SK-N-SH (cell line): ENCODE measurements at regions not wholly inside any gene's neighbourhood (a gene's known extent, or its start where the extent isn't known, plus 50 kb on each side); places are given as distances from the start of the nearest gene placed in this dataset.

Source experiments
- CTCF ChIA-PET: fragments of 300-600, 350-600 bp; formaldehyde crosslinking; extraction: SDS; loops from one replicate; lab custom pipeline; 2021; lab: Yijun Ruan, JAX
- POLR2A ChIA-PET: fragments of 350-600 bp; sonication (Branson Sonifier 250); formaldehyde crosslinking; extraction: SDS; loops from one replicate; lab custom pipeline; 2020; ENCODE audit warnings: antibody characterized with exemption, inconsistent platforms; lab: Yijun Ruan, JAX
- DNase-seq: peaks from one replicate; pipeline ENCODE4 v3.0.0; 2012
- H2AFZ ChIP-seq: fragments of 200-600 bp; sonication (generic); 2 replicates; pipeline ENCODE4 v1.8.1; 2016; ENCODE audit warnings: antibody characterized with exemption, mild to moderate bottlenecking, low read depth
- H3F3A ChIP-seq: fragments of 200-600 bp; sonication (generic); replicated peaks from 2 replicates; pipeline ENCODE3; 2016; ENCODE audit warnings: antibody characterized with exemption, mild to moderate bottlenecking; ENCODE audit not compliant: insufficient read depth
- H3K27ac ChIP-seq, 2 experiments: fragments of 200-500 bp in 1 of 2; fragments of 200-600 bp in 1 of 2; sonication (Bioruptor generic) in 1 of 2; sonication (generic), shearing (Covaris generic) in 1 of 2; 2 replicates each; pipeline versions ENCODE4 v1.5.1 to v1.6.1; 2014 to 2016; ENCODE audit warnings: low read depth in 2 of 2, inconsistent platforms in 1 of 2, low read length in 1 of 2, mild to moderate bottlenecking in 1 of 2, mixed read lengths in 1 of 2
- H3K27me3 ChIP-seq: fragments of 200-600 bp; sonication (generic), shearing (Covaris generic); 2 replicates; pipeline ENCODE4 v1.6.1; 2016; ENCODE audit warnings: mixed run types; ENCODE audit not compliant: insufficient read depth
- H3K36me3 ChIP-seq, 2 experiments: fragments of 200-500 bp in 1 of 2; fragments of 200-600 bp in 1 of 2; sonication (Bioruptor generic) in 1 of 2; sonication (generic) in 1 of 2; replicated peaks in 1 of 2; 2 replicates each; pipeline versions ENCODE3 to v1.5.1; 2014 to 2016; ENCODE audit warnings: low read length in 1 of 2, mild to moderate bottlenecking in 1 of 2; ENCODE audit not compliant: insufficient read depth in 2 of 2, control insufficient read depth in 1 of 2
- H3K4me1 ChIP-seq, 2 experiments: fragments of 200-500 bp in 1 of 2; fragments of 200-600 bp in 1 of 2; sonication (Bioruptor generic) in 1 of 2; sonication (generic), shearing (Covaris generic) in 1 of 2; 2 replicates each; pipeline versions ENCODE4 v1.5.1 to v1.6.1; 2014 to 2016; ENCODE audit warnings: low read depth in 1 of 2, low read length in 1 of 2, mixed run types in 1 of 2; ENCODE audit not compliant: insufficient read depth in 2 of 2, control insufficient read depth in 1 of 2
- H3K4me2 ChIP-seq: fragments of 200-600 bp; sonication (generic), shearing (Covaris generic); 2 replicates; pipeline ENCODE4 v1.6.1; 2017; ENCODE audit warnings: mixed run types
- H3K4me3 ChIP-seq, 2 experiments: fragments of 200-500 bp in 1 of 2; fragments of 200-600 bp in 1 of 2; sonication (Bioruptor generic) in 1 of 2; sonication (generic), shearing (Covaris generic) in 1 of 2; 2 replicates each; pipeline versions ENCODE4 v1.5.1 to v1.8.1; 2014 to 2016; ENCODE audit warnings: low read depth in 2 of 2, inconsistent platforms in 1 of 2, low read length in 1 of 2, mild to moderate bottlenecking in 1 of 2, mixed read lengths in 1 of 2, moderate library complexity in 1 of 2
- H3K79me2 ChIP-seq: fragments of 200-600 bp; sonication (generic); 2 replicates; pipeline ENCODE4 v1.8.1; 2017; ENCODE audit warnings: mild to moderate bottlenecking; ENCODE audit not compliant: insufficient read depth
- H3K9ac ChIP-seq: fragments of 200-600 bp; sonication (generic); 2 replicates; pipeline ENCODE4 v1.6.1; 2017; ENCODE audit warnings: mixed run types
- H3K9me2 ChIP-seq: fragments of 200-600 bp; sonication (generic); 2 replicates; pipeline ENCODE4 v1.6.1; 2017; ENCODE audit warnings: mixed run types
- H3K9me3 ChIP-seq: fragments of 200-600 bp; sonication (generic); 2 replicates; pipeline ENCODE4 v1.6.1; 2017; ENCODE audit warnings: mixed run types, mild to moderate bottlenecking, moderate library complexity
- H4K20me1 ChIP-seq: fragments of 200-600 bp; sonication (generic); 2 replicates; pipeline ENCODE4 v1.6.1; 2017; ENCODE audit warnings: mild to moderate bottlenecking, mixed run types; ENCODE audit not compliant: insufficient read depth
- EP300 ChIP-seq, 2 experiments: IDR thresholded peaks; 2 replicates each; pipeline versions ENCODE4 v1.4.0 to v1.6.1; 2012; ENCODE audit warnings: borderline replicate concordance in 1 of 2, low read depth in 1 of 2, low read length in 1 of 2
- FOXJ3 ChIP-seq: sonication (generic); formaldehyde crosslinking; IDR thresholded peaks from 2 replicates; pipeline ENCODE4 v1.5.1; 2020; ENCODE audit warnings: mild to moderate bottlenecking, missing genetic modification reagents
- FOXM1 ChIP-seq: IDR thresholded peaks from 2 replicates; pipeline ENCODE4 v1.4.0; 2012; ENCODE audit warnings: low read depth, mild to moderate bottlenecking
- JUND ChIP-seq: IDR thresholded peaks from 2 replicates; pipeline ENCODE4 v1.4.0; 2012
- MAX ChIP-seq: IDR thresholded peaks from 2 replicates; pipeline ENCODE4 v1.4.0; 2012; ENCODE audit warnings: low read depth
- NFIC ChIP-seq: IDR thresholded peaks from 2 replicates; pipeline ENCODE4 v1.4.0; 2012; ENCODE audit warnings: borderline replicate concordance
- NRF1 ChIP-seq: IDR thresholded peaks from 2 replicates; pipeline ENCODE4 v1.6.1; 2012; ENCODE audit warnings: low read depth, mild to moderate bottlenecking, low read length
- PBX3 ChIP-seq: IDR thresholded peaks from 2 replicates; pipeline ENCODE4; 2012
- POLR2AphosphoS5 ChIP-seq: IDR thresholded peaks from 2 replicates; pipeline ENCODE4 v1.6.1; 2012; ENCODE audit warnings: low read depth, low read length
- RAD21 ChIP-seq: IDR thresholded peaks from 2 replicates; pipeline ENCODE4 v1.6.1; 2012; ENCODE audit warnings: mild to moderate bottlenecking, low read length
- REST ChIP-seq: IDR thresholded peaks from 2 replicates; pipeline ENCODE4 v1.6.1; 2012; ENCODE audit warnings: mild to moderate bottlenecking, low read depth, low read length, moderate library complexity
- RFX5 ChIP-seq: IDR thresholded peaks from 2 replicates; pipeline ENCODE4 v1.6.1; 2012; ENCODE audit warnings: mild to moderate bottlenecking, improper control_type of control experiment, low read length
- RXRA ChIP-seq: IDR thresholded peaks from 2 replicates; pipeline ENCODE4 v1.4.0; 2012; ENCODE audit warnings: low read depth, mild to moderate bottlenecking, borderline replicate concordance
- SIN3A ChIP-seq: IDR thresholded peaks from 2 replicates; pipeline ENCODE4 v1.6.1; 2012; ENCODE audit warnings: low read depth, mild to moderate bottlenecking, low read length, moderate library complexity, borderline replicate concordance
- TAF1 ChIP-seq: IDR thresholded peaks from 2 replicates; pipeline ENCODE4 v1.6.1; 2012; ENCODE audit warnings: low read depth, mild to moderate bottlenecking, low read length, moderate library complexity, borderline replicate concordance
- USF2 ChIP-seq: fragments of 150-350 bp; IDR thresholded peaks from 2 replicates; pipeline ENCODE4 v1.6.1; 2017; ENCODE audit warnings: antibody characterized with exemption, low read length, low read depth, borderline replicate concordance
- WGBS: methylation state at CpG from one replicate; pipeline ENCODE4 v1.1.6; 2017; ENCODE audit warnings: low lambda C conversion rate; 5-methylcytosine and 5-hydroxymethylcytosine counted together

GRCh38 chrX:124426288-124427169 lies 80.2 kb downstream of the SH2D1A start:
- no peak overlapping the region for H2AFZ ChIP-seq
- no peak for DNase-seq
- no peaks in the 10 kb centered on the region for H3K9me2 ChIP-seq
- H4K20me1 ChIP-seq: no peaks in the 10 kb centered on the region
- H3K4me1 ChIP-seq: no peaks in the 10 kb centered on the region
- H3K9ac ChIP-seq: no peak overlapping the region
- TF ChIP-seq POLR2AphosphoS5 (no peak), RXRA (no peak), NRF1 (no peak), EP300 (IDR thresholded peaks at IDR 0.05; ENCODE audit: borderline replicate concordance in 1 of 2, low read depth in 1 of 2, low read length in 1 of 2) (no peak), RFX5 (no peak), SIN3A (no peak), FOXM1 (no peak), JUND (no peak), RAD21 (no peak), FOXJ3 (CRISPR knock-in tag) (no peak)
- ChIA-PET POLR2A (no interaction called here), CTCF (interaction anchor here (1.4 kb wide), 1 partner anchor 9 kb away, joined by 5 read pairs; no protein-coding TSS in a partner anchor)
- H3K4me3 ChIP-seq: no peak overlapping the region
- H3K27me3 ChIP-seq: no peaks in the 10 kb centered on the region
- no peak overlapping the region for H3K27ac ChIP-seq
- H3K36me3 ChIP-seq: no peaks in the 10 kb centered on the region
- H3K4me2 ChIP-seq: no peak overlapping the region
- H3K79me2 ChIP-seq: no peaks in the 10 kb centered on the region
- no peaks in the 10 kb centered on the region for H3K9me3 ChIP-seq
- H3F3A ChIP-seq: no peaks in the 10 kb centered on the region
- WGBS: 38% methylated on average over 8 of the region's 9 CpGs

- Histone ChIP-seq H3K9me2 (no peaks in the 10 kb centered on the region), H3K27ac (no peak overlapping the region), H3K9me3 (no peaks in the 10 kb centered on the region), H3K9ac (no peak overlapping the region), H3K36me3 (no peaks in the 10 kb centered on the region), H3K79me2 (no peaks in the 10 kb centered on the region), H2AFZ (no peak overlapping the region), H3K4me2 (no peak overlapping the region), H3F3A (no peaks in the 10 kb centered on the region), H3K27me3 (no peaks in the 10 kb centered on the region), H3K4me3 (no peak overlapping the region), H3K4me1 (no peaks in the 10 kb centered on the region), H4K20me1 (no peaks in the 10 kb centered on the region)
- TF ChIP-seq EP300 (IDR thresholded peaks at IDR 0.05; ENCODE audit: borderline replicate concordance in 1 of 2, low read depth in 1 of 2, low read length in 1 of 2) (no peak), USF2 (no peak), NFIC (no peak), REST (no peak), NRF1 (no peak), MAX (no peak), TAF1 (no peak), PBX3 (no peak)
- ChIA-PET CTCF (no interaction called here), POLR2A (no interaction called here)
- no peak for DNase-seq
- 37% methylated on average over 2 of the region's 2 CpGs for WGBS
Observed at GRCh38 chrX:124433186-124433585, 86.8 kb downstream of the SH2D1A start.
